T-helper 22 cell (primary cell): ENCODE measurements at regions not wholly inside any gene's neighbourhood (a gene's known extent, or its start where the extent isn't known, plus 50 kb on each side); places are given as distances from the start of the nearest gene placed in this dataset.
"Not testable (repeated sequence)": the region's sequence is repeated elsewhere in the genome, so short reads cannot be mapped to it uniquely, and the experiment has no call there.

Experiments
- DNase-seq: peaks from one replicate; pipeline ENCODE4 v3.0.0-alpha.2; 2020; ENCODE audit warnings: low read depth

- no peak for DNase-seq
Measured at GRCh38 chr3:153268564-153269279, 106.7 kb downstream of the RAP2B start.

- DNase-seq, result no peak
Measured at GRCh38 chr3:153269730-153270129, 107.7 kb downstream of the RAP2B start.

GRCh38 chr3:153273217-153273616, 111.2 kb downstream of the RAP2B start:
- DNase-seq, result no peak

DNA sequence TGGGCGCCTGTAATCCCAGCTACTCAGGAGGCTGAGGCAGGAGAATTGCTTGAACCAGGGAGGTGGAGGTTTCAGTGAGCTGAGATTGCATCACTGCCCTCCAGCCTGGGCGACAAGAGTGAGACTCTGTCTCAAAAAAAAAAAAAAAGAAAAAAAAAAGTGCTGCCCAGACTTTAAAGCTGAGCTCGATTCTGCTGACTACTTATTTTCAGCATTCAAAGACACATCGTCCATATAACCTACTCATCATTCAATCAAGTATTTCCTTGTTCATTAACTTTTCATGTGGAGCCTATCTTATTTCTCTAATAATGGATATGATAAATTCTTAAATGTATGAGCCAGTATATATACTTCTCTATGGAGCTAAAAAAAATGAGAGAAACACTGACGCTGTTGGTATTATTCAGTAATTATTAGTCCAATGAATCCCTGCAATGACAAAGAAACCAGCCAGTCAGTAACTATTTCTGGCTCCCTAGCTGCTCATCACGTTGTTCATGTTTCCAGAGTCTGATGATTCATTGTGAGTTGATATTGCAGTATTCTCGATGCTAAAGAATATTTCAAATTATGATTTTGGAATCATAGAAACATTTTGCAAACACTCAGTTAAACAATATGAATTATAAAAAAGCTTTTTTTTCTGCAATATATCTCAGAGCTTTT, 111.9 kb downstream of the RAP2B start:
- no peak for DNase-seq

GRCh38 chr3:153274561-153274960, 112.5 kb downstream of the RAP2B start:
- DNase-seq, result no peak

DNA sequence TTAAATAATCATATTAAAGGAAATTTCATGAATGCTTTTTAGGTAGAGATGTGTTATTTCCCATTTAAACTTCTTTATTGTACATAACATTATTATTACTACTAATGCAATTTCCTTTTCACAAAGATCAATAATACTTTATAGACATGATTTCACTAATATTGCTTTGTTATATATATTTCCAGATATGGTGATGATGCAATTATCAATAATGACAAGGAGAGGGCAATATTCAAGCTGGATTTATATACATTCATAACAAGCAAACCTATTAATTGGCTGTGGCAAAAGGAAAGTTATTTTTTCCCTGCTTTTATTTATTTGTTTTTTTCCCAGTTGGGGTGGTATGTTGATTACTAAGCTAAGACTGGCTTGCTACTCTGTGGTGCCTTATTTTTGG, 113.5 kb downstream of the RAP2B start:
- no peak for DNase-seq

- no peak for DNase-seq
Measured at GRCh38 chr3:153277029-153277428, 115.0 kb downstream of the RAP2B start.

GRCh38 chr3:153281236-153281997, 119.4 kb downstream of the RAP2B start:
- not testable (repeated sequence) for DNase-seq

- DNase-seq, result no peak
Measured at GRCh38 chr3:153282355-153282754, 120.3 kb downstream of the RAP2B start.

- no peak for DNase-seq
Measured at GRCh38 chr3:153284282-153284938, 122.4 kb downstream of the RAP2B start.

DNA sequence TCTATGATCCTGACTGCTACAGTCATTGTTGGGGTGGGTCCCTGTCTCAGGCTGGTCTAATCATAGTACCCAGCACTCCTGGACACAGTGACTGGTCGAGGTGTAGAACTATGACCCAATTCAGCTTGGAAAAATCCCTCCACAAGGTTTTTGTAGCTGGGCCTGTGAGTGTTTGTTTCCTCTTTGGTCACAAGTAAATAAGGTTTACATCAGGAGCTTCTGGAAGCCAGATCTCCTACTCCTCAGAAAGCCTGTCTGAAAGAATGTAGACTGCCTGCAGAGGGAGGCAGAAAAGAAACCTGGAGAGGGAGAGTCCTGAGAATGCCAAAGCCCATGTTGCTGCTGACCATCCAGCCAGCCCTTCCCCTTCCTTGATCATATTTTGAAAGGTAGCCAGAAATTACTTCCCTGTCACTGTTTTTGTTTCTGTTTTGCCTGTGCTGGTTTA, 123.2 kb downstream of the RAP2B start:
- DNase-seq, result no peak

GRCh38 chr3:153285982-153286381, 124.0 kb downstream of the RAP2B start:
- DNase-seq, result no peak

DNA sequence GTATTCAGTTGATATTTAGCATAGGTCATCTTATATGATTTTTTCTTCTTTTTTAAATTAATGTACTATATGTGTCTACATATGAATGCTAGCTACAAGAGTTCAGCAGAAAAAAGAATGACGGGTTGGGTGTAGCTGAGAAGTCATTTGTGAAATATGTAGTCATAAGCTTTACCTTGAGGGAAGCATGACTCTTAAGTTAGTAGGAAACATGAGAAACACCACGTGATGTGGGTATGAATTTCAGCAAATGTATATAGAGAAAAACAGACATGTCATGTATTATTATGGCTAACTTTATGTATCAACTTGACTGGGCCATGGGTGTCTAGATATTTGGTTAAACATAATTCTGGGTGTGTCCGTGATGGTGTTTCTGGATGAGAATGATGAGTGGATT, 125.0 kb downstream of the RAP2B start:
- no peak for DNase-seq

DNA sequence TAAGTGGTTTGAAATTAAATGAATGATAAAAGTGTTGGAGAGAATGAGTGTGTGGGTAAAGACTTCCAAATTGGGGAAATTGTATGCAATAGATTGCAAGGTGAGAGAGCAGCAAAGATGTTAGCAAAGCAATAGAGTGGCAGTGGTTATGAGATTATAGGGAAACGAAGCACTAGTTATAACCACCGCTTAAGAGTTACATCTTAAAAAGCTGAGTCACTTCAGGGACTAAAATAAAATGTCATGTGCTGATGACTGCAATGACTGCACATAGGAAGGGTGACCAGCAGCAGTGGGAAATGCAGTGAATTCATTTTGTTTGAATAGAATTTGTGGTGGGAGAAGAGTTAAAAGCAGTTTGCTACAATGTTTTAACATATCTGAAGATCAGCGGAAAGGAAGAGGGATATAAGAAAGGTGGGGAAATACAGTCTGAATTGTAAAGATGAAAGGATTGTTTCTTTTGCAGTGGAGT, 127.3 kb downstream of the RAP2B start:
- DNase-seq, result no peak

DNA sequence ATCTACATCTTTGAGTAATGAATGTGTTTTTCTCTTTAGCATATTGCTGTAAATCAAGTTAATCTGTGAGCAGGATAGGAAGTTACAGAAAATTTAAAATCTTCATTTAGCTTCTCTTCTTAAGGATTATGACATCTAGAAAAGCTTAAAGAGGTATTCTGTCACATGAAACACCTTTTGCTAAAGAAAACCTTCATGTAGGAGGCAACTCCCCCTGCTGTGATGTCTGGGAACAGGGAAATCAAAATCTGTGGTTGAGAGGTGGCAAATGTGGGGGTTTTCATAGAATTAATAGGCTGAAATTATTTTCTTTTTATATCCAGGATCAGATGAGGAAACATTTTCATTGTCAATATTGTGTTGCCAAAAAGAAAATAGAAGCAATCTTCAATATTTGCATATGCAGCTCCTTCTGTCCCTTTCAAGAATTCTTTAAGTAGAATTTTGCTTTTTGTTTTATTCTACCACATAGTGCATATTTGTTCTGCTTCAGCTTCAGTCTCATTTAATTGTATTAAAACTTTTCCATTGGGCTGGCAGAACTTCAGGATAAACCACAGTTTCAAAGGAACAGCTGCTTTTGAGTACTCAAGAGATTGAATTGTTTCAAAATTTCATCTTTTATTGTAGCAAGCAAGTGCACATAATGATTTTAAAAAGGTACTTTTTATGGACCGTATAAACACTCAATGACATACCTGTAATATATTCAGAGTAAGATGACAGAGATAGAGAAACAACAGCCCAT, 128.4 kb downstream of the RAP2B start:
- DNase-seq, result no peak

DNA sequence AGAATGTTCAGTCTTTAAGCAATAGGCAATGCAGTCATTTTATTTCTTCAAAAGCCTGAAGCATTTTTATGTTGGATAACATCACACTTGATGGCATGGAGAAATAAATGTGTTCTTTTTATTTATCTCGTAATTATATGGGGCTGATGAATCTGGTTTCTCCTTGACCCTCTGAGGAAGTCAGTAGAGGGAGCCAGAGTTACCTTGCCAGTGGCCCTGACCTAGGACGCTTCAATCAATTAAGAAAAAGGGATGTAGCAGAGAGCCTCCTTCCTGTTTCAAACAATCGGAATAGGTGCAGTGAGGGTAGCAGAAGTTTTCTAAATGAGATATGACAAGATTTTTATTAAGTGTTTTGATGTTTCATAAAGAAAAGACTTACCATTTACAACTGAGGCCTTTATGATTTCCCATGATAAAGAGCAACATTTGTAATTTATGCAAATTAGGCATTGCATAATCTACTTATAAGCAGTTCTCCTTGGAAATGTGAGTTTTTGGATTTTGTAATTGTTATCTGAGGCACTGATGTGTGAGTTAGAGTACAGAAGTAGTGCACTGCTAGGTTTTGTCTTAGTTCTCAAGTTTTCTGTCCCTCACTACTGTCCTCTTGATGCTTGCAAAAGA, 129.1 kb downstream of the RAP2B start:
- DNase-seq, result no peak

- no peak for DNase-seq
Measured at GRCh38 chr3:153293265-153293664, 131.2 kb downstream of the RAP2B start.

DNA sequence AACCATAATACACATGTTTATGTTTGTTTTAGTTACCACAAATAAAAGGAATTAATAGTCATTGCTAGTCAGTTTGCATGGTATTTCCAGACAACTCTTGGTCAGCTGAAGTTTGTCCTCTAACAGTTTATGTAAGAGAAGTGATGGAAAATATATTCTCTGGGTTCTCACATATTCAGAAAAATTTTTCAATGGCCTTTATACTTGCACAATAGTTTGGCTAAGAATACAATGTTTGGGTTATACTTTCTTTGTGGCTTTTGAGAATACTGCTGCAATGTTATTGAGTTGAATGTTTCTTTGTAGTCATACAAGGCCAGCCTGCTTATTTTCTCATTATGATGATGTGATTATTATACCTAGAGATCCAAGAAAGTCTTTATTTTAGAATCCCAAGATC, 133.9 kb downstream of the RAP2B start:
- no peak for DNase-seq

DNA sequence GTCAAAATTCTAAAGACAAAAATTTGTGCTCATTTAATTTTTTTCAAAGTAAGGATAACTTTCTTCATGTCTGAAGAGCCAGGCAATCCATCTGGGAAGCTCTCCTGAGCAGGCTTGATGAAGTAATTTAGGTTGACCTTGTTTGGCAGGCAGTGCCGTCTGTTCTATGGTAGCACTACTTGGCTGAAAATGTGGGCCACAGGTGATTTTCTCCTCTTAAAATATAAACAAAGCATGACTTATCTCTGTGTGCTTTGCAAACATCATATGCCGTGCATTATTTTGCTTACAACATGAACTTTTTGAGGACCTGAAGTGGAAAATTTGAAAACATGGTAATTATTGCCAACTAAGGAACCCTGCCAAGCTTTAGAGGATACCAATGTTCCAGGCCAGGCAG, 143.2 kb downstream of the RAP2B start:
- no peak for DNase-seq

- DNase-seq, result no peak
Measured at GRCh38 chr3:153311541-153311940, 149.5 kb downstream of the RAP2B start.

- DNase-seq, result no peak
Measured at GRCh38 chr3:153313302-153313965, 151.4 kb downstream of the RAP2B start.
